Transverse colon (tissue), 4 donors: ENCODE measurements at regions not wholly inside any gene's neighbourhood (a gene's known extent, or its start where the extent isn't known, plus 50 kb on each side); places are given as distances from the start of the nearest gene placed in this dataset.

Source experiments
- DNase-seq: peaks from one replicate; pipeline ENCODE4 v3.0.0-alpha.2; 2019
- H3K27ac ChIP-seq, 4 donors: fragments of 200-600 bp; sonication (generic); 2 replicates each; pipeline ENCODE4 v1.5.1; 2016 to 2018; ENCODE audit warnings: inconsistent platforms in 4 of 4
- H3K27me3 ChIP-seq: fragments of 200-600 bp; sonication (generic); 2 replicates; pipeline ENCODE4 v1.5.1; 2017; ENCODE audit warnings: inconsistent platforms
- H3K36me3 ChIP-seq, 4 donors: fragments of 200-600 bp; sonication (generic); 2 replicates each; pipeline ENCODE4 v1.5.1; 2017 to 2019; ENCODE audit warnings: inconsistent platforms in 4 of 4
- H3K4me1 ChIP-seq, 4 donors: fragments of 200-600 bp; sonication (generic); 2 replicates each; pipeline ENCODE4 v1.5.1; 2017 to 2020; ENCODE audit warnings: inconsistent platforms in 4 of 4
- H3K4me3 ChIP-seq, 4 donors: fragments of 200-600 bp; sonication (generic); 1 replicate in 1 of 4; 2 replicates in 3 of 4; pipeline versions ENCODE4 v1.5.1 to v1.6.1; 2017 to 2019; ENCODE audit warnings: inconsistent platforms in 4 of 4
- H3K9me3 ChIP-seq, 2 donors: fragments of 200-600 bp; sonication (generic); 2 replicates each; pipeline ENCODE4 v1.5.1; 2017 to 2019; ENCODE audit warnings: inconsistent platforms in 2 of 2
- CTCF ChIP-seq, 5 experiments: fragments of 200-600 bp in 3 of 5; fragments of 450-650 bp in 2 of 5; sonication (generic) in 3 of 5; IDR thresholded peaks; 1 replicate in 2 of 5; 2 replicates in 3 of 5; pipeline ENCODE4 v1.5.1; 2016 to 2017; ENCODE audit warnings: antibody characterized with exemption in 5 of 5, inconsistent platforms in 3 of 5, mild to moderate bottlenecking in 2 of 5, moderate library complexity in 1 of 5
- EP300 ChIP-seq: sonication (generic); formaldehyde crosslinking; IDR thresholded peaks from one replicate; pipeline ENCODE4 v1.6.1; 2017; ENCODE audit warnings: antibody characterized with exemption, low read depth
- POLR2A ChIP-seq: fragments of 450-650 bp; IDR thresholded peaks from one replicate; pipeline ENCODE4 v1.6.1; 2016; ENCODE audit warnings: antibody characterized with exemption, mild to moderate bottlenecking, moderate library complexity
- POLR2AphosphoS5 ChIP-seq, 3 donors: sonication (generic); formaldehyde crosslinking; IDR thresholded peaks; one replicate each; pipeline ENCODE4 v1.6.1; 2016; ENCODE audit warnings: antibody characterized with exemption in 3 of 3
- WGBS, 2 donors: methylation state at CpG; one replicate each; pipeline ENCODE4 v1.1.5; 2018; ENCODE audit warnings: low coverage in 1 of 2; 5-methylcytosine and 5-hydroxymethylcytosine counted together
- in situ Hi-C, 4 donors: fragments of 200-750 bp; cut with MboI; loops; one replicate each; pipeline versions ENCODE4 v1.15.0 to v1.15.1; 2017; ENCODE audit warnings: low sequenced_read_pairs in 3 of 4, low pct_ligation_motif_present in 1 of 4, low pct_unique_long_range_greater_than_20kb in 1 of 4
- intact Hi-C: fragments of 100-400 bp; cut with DNase I; formaldehyde crosslinking; loops from one replicate; pipeline ENCODE4 v1.15.1; 2023; ENCODE audit warnings: low total_unique reads

GRCh38 chr3:124599147-124599765, 131.0 kb upstream of the UMPS start:
- Histone ChIP-seq H3K27ac (peak overlapping the region in 1 of 4 donors; percentile 5), H3K4me1 (peaks cover 0 to 11% (median 7%) of the 10 kb centered on the region in 4 donors), H3K4me3 (no peak overlapping the region), H3K27me3 (no peaks in the 10 kb centered on the region), H3K9me3 (no peaks in the 10 kb centered on the region), H3K36me3 (no peaks in the 10 kb centered on the region)
- 81 to 85% methylated on average over 7 to 9 of the region's 9 CpGs for WGBS, 2 donors
- no peak for DNase-seq
- in situ Hi-C loops (loop anchor here in 1 of 4 donors (25.0 kb wide), 1 partner anchor 313 kb away; no protein-coding TSS in a partner anchor), intact Hi-C loops (no loop called here)
- TF ChIP-seq POLR2A (no peak), EP300 (no peak), CTCF (IDR thresholded peaks at IDR 0.05) (no peak), POLR2AphosphoS5 (IDR thresholded peaks at IDR 0.05) (no peak)

- peak overlapping the region; percentile 7 to 51 (median 40) for H3K27ac ChIP-seq
- in situ Hi-C loops = loop anchor here in 1 of 4 donors (25.0 kb wide), 1 partner anchor 312 kb away; no protein-coding TSS in a partner anchor
- H3K4me3 ChIP-seq = no peak overlapping the region
- no peaks in the 10 kb centered on the region for H3K27me3 ChIP-seq
- peak; percentile 55 for DNase-seq
- no peaks in the 10 kb centered on the region for H3K36me3 ChIP-seq
- intact Hi-C loops = no loop called here
- peaks cover 0 to 11% (median 7%) of the 10 kb centered on the region in 4 donors for H3K4me1 ChIP-seq
- TF ChIP-seq POLR2AphosphoS5 (IDR thresholded peaks at IDR 0.05) (peak in 2 of 3 donors; percentile 73 to 76), CTCF (IDR thresholded peaks at IDR 0.05) (no peak)
- WGBS, 2 donors = 31 to 46% methylated on average over 3 to 4 of the region's 4 CpGs
- no peaks in the 10 kb centered on the region for H3K9me3 ChIP-seq
These were observed 130.2 kb upstream of the UMPS start for GRCh38 chr3:124599779-124600693.

- H3K4me3 ChIP-seq = no peak overlapping the region
- 66 to 79% methylated on average over 2 to 4 of the region's 4 CpGs for WGBS, 2 donors
- H3K4me1 ChIP-seq = peaks cover 0 to 11% (median 7%) of the 10 kb centered on the region in 4 donors
- no peaks in the 10 kb centered on the region for H3K27me3 ChIP-seq
- no peaks in the 10 kb centered on the region for H3K9me3 ChIP-seq
- in situ Hi-C loops = no loop called here
- H3K27ac ChIP-seq = peak overlapping the region; percentile 7 to 51 (median 40)
- intact Hi-C loops = no loop called here
- TF ChIP-seq EP300 (no peak), POLR2A (no peak), POLR2AphosphoS5 (IDR thresholded peaks at IDR 0.05) (no peak), CTCF (IDR thresholded peaks at IDR 0.05) (no peak)
- no peaks in the 10 kb centered on the region for H3K36me3 ChIP-seq
- DNase-seq = no peak
These were observed 129.5 kb upstream of the UMPS start for GRCh38 chr3:124600765-124601164.

- DNase-seq = no peak
- WGBS, 2 donors = 53 to 76% methylated on average over 2 of the region's 2 CpGs
These were observed 129.1 kb upstream of the UMPS start for GRCh38 chr3:124601190-124601589.

More at GRCh38 chr3:124601190-124601589, 129.1 kb upstream of the UMPS start:
- TF ChIP-seq POLR2AphosphoS5 (IDR thresholded peaks at IDR 0.05) (no peak), POLR2A (no peak), EP300 (no peak), CTCF (IDR thresholded peaks at IDR 0.05) (no peak)
- Histone ChIP-seq H3K36me3 (no peaks in the 10 kb centered on the region), H3K27me3 (no peaks in the 10 kb centered on the region), H3K4me1 (peaks cover 0 to 11% (median 7%) of the 10 kb centered on the region in 4 donors), H3K9me3 (no peaks in the 10 kb centered on the region), H3K4me3 (no peak overlapping the region), H3K27ac (peak overlapping the region in 3 of 4 donors; percentile 7 to 51 (median 43))
- in situ Hi-C loops (no loop called here), intact Hi-C loops (no loop called here)
